NCI-H748 (cell line): ENCODE measurements at regions not wholly inside any gene's neighbourhood (a gene's known extent, or its start where the extent isn't known, plus 50 kb on each side); places are given as distances from the start of the nearest gene placed in this dataset.

Experiments used
- DNase-seq: peaks from one replicate; lab custom pipeline; 2025; ENCODE audit not compliant: unreplicated experiment; lab: John Stamatoyannopoulos, UW

DNA sequence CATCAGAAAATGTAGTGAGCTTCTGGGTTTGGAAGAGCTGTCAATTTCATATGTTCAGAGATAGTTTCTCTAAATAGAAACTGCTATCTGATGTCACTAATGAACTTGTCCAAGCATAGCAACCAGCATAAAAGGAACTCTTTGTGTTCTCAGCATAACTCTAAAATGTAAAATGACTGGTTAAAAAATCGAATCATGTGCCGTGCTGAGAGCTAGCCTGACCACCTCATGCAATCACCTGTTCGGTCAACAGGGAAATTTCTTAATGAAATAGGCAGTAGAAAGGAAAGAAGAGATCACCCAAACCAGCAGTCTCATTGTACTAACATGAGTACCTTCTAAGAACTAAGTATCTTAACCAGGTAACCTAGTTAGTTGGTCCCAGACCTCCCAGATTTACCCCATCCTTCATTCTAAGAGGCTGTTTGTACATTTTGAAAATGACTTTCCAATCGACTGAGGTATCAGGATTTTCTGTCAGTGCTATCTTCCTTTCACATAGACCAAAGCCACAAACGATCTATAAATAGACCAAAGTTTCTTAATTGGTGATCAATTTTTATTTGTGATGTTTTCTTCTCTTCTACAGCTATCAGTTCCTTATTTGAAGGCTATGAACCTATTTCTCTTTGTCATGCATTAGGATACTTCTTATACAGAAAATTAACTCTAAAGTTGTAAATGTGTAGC lies 147.3 kb downstream of the TLR5 start:
- no peak for DNase-seq

DNA sequence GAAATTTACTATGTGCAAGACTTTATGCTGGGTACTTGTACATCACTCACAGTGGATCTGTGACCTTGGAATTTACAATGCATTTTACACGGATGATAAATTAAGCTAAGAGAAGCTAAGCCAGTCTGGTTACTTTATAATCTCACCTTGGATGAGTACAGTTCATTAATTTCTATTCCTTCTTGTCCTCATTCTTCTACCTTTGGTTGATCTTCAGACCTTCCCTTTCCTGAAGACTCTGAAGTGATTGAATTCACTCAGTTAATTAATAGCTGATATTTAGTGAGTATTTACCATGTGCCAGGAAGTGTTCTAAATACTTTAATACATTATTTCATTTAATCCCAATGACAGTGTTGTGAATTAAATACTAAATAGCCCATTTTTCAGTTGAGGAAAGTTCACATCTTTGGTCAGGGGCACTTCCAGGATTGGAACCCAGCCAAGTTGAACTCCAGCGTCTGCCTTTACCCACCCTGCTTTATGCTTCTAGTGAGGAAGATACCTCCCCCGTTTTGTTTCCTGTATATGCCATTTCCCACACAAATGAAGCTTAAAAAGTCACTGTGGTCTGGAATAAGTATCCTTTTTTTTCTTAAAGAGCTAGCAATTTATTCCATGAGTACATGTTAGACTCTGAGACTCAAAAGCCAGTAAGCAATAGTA lies 146.6 kb downstream of the TLR5 start:
- DNase-seq = no peak

DNA sequence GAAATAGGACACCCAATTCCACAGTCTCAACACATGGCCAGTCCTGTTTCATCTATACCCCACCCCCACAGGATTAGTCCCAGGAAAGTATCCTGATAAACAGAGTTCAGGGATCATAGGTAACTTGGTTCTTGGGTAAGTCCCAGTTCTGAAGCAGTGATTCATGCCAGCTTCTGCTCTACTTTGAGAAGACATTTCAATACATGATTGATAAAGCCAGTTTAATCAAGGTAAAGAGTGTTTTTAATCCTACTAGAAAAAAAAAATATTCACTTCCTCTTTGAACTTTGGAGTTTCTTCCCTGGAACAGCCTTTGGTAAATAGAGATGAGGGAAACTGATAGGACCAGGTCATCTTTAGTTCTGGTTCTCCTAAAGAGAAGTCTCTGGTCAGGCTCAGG lies 142.4 kb downstream of the TLR5 start:
- DNase-seq = peak; percentile 5

DNA sequence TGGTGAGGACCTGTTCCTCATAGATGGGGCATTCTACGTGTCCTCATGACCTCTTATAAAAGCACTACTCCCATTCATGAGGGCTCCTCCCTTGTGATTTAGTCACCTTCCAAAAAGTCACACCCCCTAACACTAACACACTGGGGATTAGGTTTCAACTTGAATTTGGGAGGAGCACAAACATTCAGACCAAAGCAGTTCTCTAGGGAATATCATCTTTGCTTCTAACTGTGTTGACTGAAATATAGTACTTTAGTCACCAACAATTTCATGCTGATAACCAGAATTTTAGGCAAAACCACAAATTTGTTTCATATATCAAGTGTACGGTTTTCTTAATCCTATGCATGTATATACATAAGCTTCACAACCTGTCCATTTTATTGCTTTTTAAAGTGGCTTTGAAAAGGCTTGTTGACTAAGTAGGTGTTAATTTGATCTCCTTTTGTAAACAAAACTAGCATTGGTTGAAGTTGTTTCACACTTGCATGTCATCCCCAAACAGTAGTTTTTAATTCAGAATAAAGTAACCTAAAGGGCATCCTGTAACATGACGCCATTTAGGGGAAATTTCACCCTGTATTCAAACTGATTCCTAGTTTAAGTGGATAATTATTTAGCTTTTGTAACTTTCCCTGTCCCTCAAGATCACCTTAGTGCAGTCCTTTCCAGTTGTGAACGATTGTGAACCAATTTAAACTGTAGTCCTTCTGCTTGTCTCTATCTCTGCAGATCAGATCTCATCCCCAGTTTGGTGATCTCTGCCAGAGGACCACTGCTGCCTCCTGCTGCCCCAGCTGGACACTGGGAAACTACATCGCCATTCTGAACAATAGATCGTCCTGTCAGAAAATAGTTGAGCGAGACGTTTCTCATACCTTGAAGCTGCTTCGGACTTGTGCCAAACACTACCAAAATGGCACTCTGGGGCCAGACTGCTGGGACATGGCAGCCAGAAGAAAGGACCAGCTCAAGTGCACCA lies 141.1 kb downstream of the TLR5 start:
- DNase-seq = peak; percentile 86

DNA sequence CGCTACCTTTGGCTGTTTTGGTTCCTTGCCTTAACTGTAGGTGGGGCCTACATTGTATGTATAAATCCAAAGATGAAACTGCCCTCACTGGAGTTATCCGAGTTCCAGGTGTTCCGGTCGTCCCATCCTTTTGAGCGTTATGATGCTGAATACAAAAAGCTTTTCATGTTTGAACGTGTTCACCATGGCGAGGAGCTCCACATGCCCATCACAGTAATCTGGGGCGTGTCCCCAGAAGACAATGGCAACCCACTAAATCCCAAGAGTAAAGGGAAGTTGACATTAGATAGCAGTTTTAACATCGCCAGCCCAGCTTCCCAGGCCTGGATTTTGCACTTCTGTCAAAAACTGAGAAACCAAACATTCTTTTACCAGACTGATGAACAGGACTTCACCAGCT lies 139.5 kb downstream of the TLR5 start:
- peak; percentile 65 for DNase-seq

DNA sequence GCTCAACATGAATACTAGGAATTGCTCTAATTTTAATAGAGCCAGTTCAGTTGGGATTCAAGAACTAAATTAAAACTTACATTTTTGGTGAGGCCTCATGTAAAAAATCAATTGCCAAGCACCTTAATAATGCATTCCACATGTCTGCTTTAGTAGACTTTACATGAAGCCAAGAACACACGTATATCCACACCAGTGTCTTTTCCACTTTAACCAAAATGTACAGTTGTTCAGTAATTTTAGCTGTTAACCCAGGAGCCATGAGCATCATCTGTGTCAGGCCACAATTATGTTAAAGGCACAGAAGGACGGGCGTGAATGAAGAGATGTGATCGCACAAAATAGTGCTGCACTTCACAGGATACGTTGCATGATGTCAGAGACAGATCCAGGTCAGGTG lies 136.7 kb downstream of the TLR5 start:
- DNase-seq = no peak

DNA sequence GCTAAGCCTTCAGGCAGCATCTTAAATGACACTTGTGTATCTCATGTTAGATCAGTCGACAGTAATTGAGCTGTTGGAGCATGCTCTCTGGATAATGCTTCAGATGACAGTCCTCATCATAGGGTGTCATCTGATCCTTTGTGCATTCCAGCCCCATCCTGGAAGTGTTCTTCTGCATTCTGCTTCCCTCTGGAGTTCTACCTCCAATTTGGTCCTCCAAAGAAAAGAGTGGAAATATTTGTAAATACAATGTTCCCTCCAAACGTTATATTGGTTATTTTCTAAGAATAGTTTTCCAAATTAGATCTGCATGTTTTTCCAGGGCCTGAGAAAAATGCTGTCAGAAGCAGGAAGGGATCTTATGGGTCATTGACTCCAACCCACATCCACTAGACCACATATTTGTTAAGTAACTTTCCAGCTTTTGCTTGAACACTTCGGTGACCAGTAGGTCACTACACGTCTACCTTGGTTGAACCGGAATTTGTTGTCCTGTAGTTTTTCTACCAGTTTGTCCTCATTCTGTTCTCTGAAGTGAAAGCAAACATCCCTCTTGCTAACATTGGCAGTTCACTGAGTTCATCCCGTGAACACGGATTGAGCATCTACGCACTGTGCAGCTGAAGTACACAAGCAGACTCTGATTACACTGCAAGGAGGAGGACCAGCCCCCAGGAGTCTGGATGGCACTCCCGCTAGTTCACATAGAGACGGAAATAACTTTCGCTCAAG lies 136.0 kb downstream of the TLR5 start:
- no peak for DNase-seq

DNA sequence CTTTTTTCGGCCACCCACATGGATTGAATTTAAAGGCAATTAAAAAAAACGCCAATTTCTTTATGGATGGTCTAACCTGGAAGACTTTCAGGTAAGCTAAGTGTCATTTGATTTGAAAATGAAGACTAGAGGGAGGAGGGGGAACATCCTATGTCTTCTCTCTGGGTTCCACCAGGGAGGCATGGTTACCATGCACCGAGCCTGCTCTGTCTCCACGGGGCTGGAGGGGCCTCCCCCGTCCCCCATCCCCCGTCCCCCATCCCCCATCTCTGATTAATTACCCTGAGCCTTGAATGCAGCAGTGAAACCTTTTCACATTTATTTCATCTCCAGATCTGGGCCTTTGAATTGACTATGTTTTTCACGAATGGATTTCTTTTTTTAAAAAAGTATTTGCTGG lies 135.1 kb downstream of the TLR5 start:
- no peak for DNase-seq

DNA sequence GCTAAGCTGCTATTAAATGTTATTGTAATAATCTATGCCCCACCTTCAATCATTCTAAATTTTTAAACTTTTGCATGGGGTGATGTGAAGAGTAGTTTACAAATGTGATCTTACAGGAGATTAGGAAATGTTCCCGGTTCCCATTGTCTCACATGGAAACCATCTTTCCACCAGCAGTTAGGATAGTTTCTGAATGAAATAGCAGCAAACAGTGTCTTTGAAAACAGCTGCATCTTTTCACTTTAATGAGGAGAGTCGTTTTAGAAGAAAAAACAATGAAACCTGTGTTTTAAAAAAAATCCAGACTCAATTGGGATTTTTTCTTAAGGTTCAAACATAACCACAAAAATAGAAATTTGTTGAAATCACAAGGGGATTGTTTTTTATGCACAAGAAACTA lies 134.2 kb downstream of the TLR5 start:
- DNase-seq = no peak

DNA sequence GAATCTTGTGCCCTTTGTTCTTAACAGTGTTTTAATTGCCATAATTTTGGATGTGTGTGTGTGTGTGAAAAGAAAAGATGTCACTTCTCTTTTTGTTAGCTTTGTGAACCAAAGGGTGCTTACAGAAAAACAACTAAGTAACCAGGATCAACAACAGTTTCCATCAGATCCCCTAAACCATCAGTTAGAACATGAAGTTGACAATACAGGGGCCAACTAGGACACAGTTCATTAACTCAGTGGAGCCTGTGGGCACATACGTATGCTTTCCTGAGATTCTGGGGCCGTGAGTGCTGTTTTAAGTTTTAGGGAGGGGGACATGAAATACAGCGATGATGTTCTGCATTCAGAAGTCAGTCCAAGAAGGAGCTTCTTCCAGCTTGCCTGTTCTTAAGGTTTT lies 133.6 kb downstream of the TLR5 start:
- DNase-seq = no peak

DNA sequence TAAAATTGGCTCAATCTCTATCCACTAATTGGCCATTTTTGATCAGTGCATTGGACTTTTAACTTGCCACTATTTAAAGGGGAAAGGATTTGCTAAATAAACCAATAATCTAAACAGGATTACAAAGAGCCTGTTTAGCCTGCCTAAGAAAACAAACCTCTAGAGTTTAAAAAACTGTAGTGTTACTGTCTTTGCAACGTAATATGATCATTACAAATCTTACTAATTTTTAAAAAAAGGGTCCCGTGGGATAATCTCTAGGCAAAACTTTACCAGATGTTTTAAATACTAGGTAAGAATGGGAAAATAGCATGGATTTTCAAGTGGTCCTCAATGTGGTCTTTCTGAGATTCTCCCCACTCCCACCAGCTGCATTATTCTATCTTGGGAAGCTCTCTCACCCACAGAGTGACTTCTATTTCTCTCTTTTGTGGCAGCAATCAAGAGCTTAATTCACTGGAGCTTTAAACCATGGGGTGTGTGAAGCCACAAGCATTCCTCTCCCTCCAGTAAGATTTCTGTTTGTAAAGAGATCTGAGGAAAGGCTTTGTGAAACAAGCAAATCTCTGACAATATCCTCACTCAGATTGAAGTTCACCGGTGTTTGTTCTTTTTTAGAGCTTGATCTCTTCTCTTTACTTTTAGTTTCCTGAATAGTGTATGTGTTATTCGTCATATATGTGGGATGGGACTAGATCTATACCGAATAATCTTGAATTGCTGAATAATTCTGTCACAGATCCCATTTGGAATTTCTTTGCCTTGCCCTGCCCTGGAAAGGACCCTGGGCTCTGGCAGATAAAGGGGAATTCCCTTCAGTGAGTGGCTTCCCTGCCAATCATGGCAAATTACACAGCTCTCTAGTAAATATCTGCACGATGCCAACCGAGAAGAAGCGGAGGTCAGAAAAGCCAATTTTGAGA lies 132.2 kb downstream of the TLR5 start:
- no peak for DNase-seq

DNA sequence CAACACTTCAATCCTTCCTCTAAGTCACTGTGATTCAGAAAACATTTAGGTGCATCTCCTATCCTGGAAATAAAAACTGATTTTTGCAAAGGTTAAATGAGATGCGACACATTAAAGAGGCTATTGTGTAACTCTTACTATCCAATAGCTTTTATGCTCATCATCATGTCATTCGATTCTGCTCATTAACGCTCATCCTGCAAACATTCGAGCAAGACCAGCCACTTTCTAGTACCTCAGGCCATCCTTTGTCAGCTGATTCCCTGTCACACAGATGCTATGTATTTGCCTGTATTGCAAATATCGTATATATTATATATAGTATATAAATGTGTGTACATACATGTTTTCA lies 131.6 kb downstream of the TLR5 start:
- DNase-seq = no peak

DNA sequence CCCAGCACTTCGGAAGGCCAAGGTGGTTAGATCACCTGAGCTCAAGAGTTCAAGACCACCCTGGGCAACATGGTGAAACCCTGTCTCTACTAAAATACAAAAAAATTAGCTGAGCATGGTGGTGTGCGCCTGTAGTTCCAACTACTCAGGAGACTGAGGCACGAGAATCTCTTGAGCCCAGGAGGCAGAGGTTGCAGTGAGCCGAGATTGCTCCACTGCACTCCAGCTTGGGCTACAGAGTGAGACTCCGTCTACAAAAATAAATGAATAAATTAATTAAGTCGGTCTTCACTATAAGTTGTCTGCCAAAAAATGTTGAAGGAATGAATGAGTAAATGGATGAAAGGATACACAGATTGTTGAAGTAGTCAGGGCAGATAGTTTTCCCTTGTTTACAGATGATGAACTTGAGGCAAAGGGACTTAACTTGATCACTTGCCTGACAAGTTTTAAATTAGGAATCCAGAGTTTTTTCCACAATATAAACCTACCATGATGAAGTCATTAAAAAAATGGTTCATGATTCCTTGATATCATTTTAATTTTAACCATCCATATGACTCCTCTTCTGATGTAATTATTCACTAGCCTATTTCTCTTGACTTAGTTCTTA lies 130.8 kb downstream of the TLR5 start:
- DNase-seq = no peak

DNA sequence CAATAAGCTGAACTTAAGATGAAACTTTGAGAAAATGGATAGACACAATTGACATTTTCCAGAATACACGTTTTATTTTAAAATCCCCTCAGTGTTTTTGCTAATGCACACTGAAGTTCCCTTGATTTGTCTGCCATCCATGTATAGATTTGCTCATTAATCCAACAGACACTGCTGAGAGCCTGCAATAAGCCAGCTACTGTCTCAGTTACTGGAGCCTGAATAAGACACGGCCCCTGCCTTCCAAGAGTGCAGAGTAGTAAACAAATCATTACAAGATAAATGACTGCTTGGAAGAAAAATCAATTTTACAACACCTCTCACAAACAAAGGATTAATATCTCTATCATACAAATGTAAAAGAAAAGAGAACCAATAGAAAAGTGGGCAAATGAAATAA lies 130.1 kb downstream of the TLR5 start:
- DNase-seq = no peak

DNA sequence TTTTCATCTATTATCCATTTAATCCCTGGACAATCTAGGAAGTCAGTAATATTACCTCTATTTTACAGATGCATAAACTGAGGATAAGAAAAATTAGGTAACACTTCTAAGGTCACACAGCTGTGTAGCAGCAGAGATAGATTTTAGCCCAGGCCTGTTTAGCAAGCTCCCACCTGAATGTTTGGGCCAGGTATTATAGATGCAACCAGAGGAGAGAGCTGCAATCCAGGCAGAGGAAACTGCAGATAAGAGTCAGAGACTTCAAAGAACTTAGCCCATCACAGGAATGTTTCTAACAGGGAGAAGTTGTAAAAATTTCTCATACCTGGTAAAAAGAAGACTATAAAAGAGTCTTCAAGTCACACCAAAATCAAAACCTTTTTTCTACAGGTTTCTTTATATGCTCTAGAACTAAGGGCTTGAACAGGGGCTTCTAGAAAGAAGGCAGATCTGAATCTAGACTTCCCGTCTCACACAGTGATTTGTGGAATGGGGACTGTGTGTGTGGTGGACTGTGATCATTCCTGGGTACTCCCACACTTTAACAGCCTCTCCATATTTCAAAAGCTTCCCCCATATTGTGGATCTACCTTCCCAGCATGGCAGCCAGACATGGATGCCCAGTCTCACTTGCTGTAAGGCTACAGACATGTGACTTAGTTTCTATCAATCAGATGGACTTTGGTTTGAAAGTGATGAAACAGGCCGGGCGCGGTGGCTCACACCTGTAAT lies 128.7 kb downstream of the TLR5 start:
- no peak for DNase-seq

DNA sequence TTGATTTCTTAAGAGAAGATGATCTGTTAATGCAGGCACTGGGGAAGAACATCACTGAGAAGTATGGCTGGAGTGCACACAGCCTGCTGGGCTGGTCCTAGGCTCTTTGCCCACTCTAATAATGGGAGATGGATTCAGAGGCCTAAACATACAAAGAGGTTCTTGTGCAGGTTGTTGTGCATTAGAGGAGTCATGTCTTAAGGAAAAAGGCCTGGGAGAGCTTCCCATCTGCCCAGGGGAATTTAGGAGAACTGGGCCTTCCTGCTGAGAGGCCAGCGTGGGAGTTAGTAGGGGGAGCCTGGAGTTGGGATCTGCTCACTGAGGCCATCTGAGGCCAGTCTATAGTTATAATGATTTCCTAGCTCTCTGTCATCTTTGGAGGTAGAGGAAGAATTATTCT lies 126.7 kb downstream of the TLR5 start:
- DNase-seq = no peak

DNA sequence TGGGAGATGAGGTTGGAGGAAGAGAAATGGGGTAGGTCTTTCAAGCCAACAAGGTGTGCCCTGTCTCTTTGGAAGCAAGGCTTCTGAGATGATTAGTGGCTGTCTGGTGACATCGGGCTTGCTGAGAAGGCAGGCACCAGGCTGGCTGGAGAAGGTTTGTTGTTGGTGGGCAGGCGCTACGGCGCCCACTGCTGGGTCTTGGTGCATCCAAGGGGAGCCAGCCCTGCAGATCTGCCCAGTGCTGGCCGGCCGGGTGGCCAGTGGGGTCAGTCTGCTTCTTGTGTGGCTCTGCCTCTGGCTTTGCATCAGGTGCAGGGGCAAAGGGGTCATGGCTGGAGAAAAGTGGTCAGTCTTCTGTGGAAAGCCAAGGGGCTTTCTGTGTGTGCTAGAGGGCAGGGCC lies 126.2 kb downstream of the TLR5 start:
- peak; percentile 3 for DNase-seq

DNA sequence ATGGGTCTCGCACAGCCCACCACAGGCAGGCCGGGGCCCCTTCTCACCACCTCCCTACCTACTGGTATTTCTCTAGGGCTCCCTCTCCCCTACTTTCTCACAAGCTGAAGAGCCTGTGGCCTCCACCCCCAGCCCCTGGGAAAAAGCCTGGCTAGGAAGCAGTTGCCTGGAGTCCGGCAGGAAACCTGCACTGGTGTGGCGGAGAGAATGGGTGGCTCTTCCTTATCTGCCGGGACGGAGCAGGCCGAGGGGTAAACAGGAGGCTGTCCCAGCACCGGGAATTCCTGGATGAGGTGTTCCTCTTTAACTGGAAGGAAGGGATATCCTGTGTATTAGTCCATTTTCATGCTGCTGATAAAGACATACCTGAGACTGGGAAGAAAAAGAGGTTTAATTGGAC lies 125.8 kb downstream of the TLR5 start:
- no peak for DNase-seq

DNA sequence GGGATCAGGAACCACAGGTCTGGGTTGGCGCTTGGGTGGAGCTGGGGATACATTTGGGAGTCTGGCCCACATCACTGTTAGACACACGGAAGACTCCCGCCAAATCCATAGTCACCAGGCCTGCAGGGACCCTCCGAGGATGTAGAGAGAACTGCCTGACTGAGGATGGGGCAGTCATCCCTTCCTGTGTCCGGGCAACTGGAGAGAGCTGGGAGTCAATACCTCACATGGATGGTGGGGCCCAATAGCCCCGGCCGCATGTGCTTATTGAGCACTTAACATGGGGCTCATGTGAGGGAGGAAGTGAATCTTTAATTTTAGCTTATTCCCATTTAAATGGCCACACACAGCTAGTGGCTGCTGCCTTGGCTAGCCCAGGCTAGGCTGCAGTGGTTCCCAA lies 124.5 kb downstream of the TLR5 start:
- DNase-seq = no peak
